ENCODE measurements at regions not wholly inside any gene's neighbourhood (a gene's known extent, or its start where the extent isn't known, plus 50 kb on each side); places are given as distances from the start of the nearest gene placed in this dataset.

- no peaks in the 10 kb centered on the region for H3K27me3 ChIP-seq (ENCODE audit: insufficient read depth)
- H3K27ac ChIP-seq (ENCODE audit: low read depth) = no peak overlapping the region
- H3F3A ChIP-seq (replicated peaks; ENCODE audit: low read depth) = no peaks in the 10 kb centered on the region
- DNase-seq (ENCODE audit: low spot score) (no peak), ATAC-seq (no peak)
- H3K9me3 Mint-ChIP-seq = no peaks in the 10 kb centered on the region
- no peaks in the 10 kb centered on the region; the same call in 1 of the 2 replicates for H4K20me1 ChIP-seq (replicated peaks; ENCODE audit: insufficient read depth)
- no peaks in the 10 kb centered on the region for H3K27me3 Mint-ChIP-seq (ENCODE audit: insufficient read depth, low read depth, poor library complexity)
- no peak overlapping the region for H3K27ac Mint-ChIP-seq
- H3K36me3 Mint-ChIP-seq (ENCODE audit: low read depth) = peaks cover 22% of the 10 kb centered on the region; the same call in 2 of the 3 replicates
- no peak for TF ChIP-seq NANOG (IDR thresholded peaks at IDR 0.05; ENCODE audit: borderline replicate concordance)
- no peak for TF ChIP-seq ZNF462 (CRISPR knock-in tag; IDR thresholded peaks at IDR 0.05)
- TF ChIP-seq POLR2AphosphoS5 (IDR thresholded peaks at IDR 0.05; ENCODE audit: low read depth) = no peak
- TF ChIP-seq CTCF (conservative IDR thresholded peaks at IDR 0.05; ENCODE audit: low read depth in 2 of 2) = no peak
- TF ChIP-seq ETS1 (IDR thresholded peaks at IDR 0.05) = no peak
- TF ChIP-seq EZH2 (IDR thresholded peaks at IDR 0.05; ENCODE audit: low read depth, unreplicated experiment) = no peak
- no peak for TF ChIP-seq EZH2phosphoT487 (IDR thresholded peaks at IDR 0.05; ENCODE audit: unreplicated experiment)
- TF ChIP-seq JUNB (IDR thresholded peaks at IDR 0.05; ENCODE audit: unreplicated experiment) = no peak
- TF ChIP-seq CREB1 (CRISPR knock-in tag; IDR thresholded peaks at IDR 0.05; ENCODE audit: low read depth) = no peak
- TF ChIP-seq ZNF114 (CRISPR knock-in tag; IDR thresholded peaks at IDR 0.05) = no peak
- TF ChIP-seq STAT1 (IDR thresholded peaks at IDR 0.05; ENCODE audit: unreplicated experiment) = no peak
- no peak for TF ChIP-seq REST (IDR thresholded peaks at IDR 0.05; ENCODE audit: unreplicated experiment)
- TF ChIP-seq ZNF331 (CRISPR knock-in tag; IDR thresholded peaks at IDR 0.05; ENCODE audit: low read depth) = no peak
- no peak overlapping the region for H3K4me3 ChIP-seq
- H3K4me2 ChIP-seq = no peak overlapping the region
- no peak overlapping the region for H3K4me3 Mint-ChIP-seq
- no peaks in the 10 kb centered on the region for H3K36me3 ChIP-seq (ENCODE audit: insufficient read depth)
- no peaks in the 10 kb centered on the region for H3K79me2 ChIP-seq (replicated peaks; ENCODE audit: insufficient read depth)
- H3K4me1 ChIP-seq (ENCODE audit: insufficient read depth) = peaks cover 10% of the 10 kb centered on the region
- peaks cover 5% of the 10 kb centered on the region for H3K4me1 Mint-ChIP-seq
- no peak overlapping the region for H2AFZ ChIP-seq
- H3K9me2 ChIP-seq (ENCODE audit: insufficient read depth) = no peaks in the 10 kb centered on the region
Measured at GRCh38 chr14:71713451-71713850, 218.8 kb upstream of the RGS6 start.

Data from GM23338 (cell line).